Activated T-cell treated with anti-CD3 and anti-CD28 coated beads for 24 hours (primary cell): ENCODE measurements at regions not wholly inside any gene's neighbourhood (a gene's known extent, or its start where the extent isn't known, plus 50 kb on each side); places are given as distances from the start of the nearest gene placed in this dataset.

Source experiments
- DNase-seq: peaks from one replicate; pipeline ENCODE4 v3.0.0-alpha.2; 2020; ENCODE audit warnings: low read depth

GRCh38 chr6:168773788-168774187 is 332.8 kb downstream of the SMOC2 start:
- no peak for DNase-seq

GRCh38 chr6:168765752-168766151 is 324.8 kb downstream of the SMOC2 start:
- DNase-seq: no peak

GRCh38 chr6:168756009-168756634 is 315.1 kb downstream of the SMOC2 start:
- DNase-seq: no peak

GRCh38 chr6:168746643-168747042 is 305.7 kb downstream of the SMOC2 start:
- no peak for DNase-seq

DNA sequence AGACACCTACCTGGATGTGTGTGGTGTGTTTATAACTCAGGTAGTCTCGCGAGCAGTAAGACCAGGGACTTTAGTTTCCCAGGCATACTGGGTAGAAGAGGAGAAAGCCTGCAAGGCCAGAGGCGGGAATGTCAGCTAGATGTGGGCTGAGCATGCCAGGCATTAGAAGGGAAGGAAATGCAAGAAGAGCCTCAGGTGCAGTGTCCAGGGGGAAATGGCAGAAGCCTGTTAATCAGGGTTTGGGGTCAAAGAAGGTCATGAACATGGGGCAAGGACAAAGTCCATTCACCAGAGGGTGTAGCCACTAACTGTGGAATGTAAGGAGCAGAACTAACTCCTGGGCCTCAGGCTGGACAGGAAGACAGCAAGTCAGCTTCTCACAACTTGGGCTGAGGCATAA is 305.0 kb downstream of the SMOC2 start:
- no peak for DNase-seq

DNA sequence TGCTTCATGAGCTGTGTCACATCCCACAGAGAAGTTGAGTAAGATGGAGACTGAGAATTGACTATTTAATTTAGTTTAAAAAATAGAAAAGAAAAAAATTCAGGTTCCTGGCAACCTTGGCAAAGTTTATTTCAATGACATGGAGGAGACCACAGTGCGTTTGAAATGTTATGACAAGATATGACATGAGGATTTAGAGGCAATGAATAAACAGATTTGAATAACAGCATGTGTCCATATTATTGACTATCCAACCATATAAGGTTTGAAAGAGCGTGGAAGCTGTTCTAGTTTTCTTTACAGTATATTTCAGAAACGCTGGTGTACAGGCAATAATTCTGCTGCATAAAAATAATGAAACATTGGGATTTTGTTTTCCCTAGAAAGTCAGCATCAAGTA is 303.9 kb downstream of the SMOC2 start:
- DNase-seq: no peak

GRCh38 chr6:168741942-168742782 is 301.2 kb downstream of the SMOC2 start:
- DNase-seq: no peak

DNA sequence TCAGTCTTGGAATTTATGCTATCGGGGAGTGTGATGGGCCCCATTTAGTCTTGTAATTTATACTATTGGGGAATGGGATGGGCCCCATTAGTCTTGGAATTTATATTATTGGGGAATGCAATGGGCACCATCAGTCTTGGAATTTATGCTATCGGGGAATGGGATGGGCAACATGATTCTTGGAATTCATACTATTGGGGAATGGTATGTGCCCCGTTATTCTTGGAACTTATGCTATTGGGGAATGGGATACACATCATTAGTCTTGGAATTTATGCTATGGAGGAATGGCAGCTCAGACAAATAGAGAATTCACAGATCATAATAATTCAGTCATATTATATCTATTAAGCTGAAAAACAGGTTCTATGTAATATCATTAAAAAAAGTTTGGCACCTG is 300.3 kb downstream of the SMOC2 start:
- no peak for DNase-seq

DNA sequence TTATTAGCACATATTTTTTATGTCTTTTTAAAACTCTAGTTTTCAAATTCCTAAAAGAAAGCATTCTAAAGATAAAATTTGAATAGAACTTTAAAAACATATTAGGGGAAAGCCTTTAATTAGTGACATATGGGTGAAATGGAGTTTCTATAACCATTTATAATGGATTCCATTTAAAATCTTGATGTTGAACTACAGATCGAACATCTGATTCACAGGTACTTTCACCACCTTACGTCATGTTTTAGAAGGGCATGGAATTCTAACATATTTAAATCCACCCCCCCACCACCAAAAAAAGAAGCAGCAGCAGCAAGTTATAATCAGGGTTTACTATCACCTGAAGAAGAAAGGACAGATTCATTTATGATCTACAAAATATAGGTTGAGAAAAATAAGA is 298.4 kb downstream of the SMOC2 start:
- no peak for DNase-seq

- DNase-seq: no peak
Measured at GRCh38 chr6:168737481-168737880, 296.5 kb downstream of the SMOC2 start.

GRCh38 chr6:168737014-168737413 is 296.0 kb downstream of the SMOC2 start:
- no peak for DNase-seq

GRCh38 chr6:168736039-168736438 is 295.1 kb downstream of the SMOC2 start:
- no peak for DNase-seq

- no peak for DNase-seq
Measured at GRCh38 chr6:168735268-168735949, 294.4 kb downstream of the SMOC2 start.

- no peak for DNase-seq
Measured at GRCh38 chr6:168734523-168734922, 293.5 kb downstream of the SMOC2 start.

GRCh38 chr6:168732676-168733075 is 291.7 kb downstream of the SMOC2 start:
- no peak for DNase-seq

GRCh38 chr6:168730931-168731716 is 290.1 kb downstream of the SMOC2 start:
- no peak for DNase-seq

DNA sequence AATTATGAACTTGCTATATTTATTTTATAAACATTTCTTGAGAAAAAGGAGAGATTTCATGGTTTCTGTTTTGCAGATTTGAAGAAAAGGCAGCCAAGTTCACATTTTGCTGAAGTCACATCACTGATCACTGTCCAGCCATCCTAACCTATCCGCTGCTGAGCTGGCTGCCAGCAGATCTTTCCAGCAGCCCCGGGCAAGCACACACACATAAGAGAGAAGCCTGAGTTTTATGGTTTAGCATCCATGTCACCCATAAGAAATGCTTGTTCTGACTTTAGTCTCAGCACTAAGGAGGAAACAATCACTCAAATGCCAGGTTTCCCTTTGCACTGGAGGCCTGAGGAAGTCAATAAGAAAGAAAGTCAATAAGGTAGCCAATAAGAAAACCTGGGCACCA is 287.1 kb downstream of the SMOC2 start:
- DNase-seq: no peak

DNA sequence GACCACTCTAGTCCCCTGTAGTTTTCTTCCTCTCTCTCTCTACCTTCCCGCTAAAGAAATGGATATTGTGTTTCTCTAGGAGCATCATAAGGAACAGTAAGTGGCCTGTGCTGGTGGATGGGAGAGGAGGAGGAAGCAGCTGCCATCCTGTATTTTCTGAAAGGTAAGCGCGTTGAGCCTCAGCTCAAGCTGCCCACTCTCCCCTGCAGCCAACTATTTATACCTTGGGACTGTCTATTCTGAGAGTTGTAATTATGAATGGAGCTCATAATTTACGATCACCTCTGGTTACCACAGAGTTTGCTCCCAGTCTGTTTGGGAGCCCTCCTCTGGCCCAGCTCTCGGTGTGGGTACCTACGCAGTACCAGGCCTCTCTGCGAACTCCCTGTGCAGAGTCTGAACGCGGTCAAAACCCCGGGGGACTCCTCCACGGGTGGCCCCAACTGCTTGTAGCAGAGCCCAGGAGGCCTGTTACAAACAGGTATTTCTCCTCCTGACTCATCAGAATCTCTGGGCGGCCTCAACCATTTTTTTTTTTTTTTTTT is 285.4 kb downstream of the SMOC2 start:
- no peak for DNase-seq

DNA sequence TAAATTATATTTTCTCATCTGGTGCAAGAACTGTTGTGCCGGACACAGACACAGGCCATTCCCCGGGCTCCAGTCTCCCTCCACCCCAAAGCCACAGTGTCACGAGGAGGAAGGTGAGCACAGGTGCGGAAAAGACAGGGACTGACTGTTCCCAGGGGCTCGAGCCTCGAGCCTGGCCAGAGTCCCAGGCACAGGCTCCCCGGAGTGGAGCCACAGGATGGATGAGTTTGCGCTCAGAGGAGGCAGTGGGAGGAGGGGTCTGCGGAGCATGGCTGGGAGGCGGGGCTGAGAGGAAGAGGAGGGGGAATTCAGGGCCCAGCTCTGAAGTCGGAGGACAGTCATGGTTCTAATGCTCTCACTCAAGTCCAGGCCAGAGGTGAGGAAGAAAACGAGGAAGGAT is 284.8 kb downstream of the SMOC2 start:
- no peak for DNase-seq

DNA sequence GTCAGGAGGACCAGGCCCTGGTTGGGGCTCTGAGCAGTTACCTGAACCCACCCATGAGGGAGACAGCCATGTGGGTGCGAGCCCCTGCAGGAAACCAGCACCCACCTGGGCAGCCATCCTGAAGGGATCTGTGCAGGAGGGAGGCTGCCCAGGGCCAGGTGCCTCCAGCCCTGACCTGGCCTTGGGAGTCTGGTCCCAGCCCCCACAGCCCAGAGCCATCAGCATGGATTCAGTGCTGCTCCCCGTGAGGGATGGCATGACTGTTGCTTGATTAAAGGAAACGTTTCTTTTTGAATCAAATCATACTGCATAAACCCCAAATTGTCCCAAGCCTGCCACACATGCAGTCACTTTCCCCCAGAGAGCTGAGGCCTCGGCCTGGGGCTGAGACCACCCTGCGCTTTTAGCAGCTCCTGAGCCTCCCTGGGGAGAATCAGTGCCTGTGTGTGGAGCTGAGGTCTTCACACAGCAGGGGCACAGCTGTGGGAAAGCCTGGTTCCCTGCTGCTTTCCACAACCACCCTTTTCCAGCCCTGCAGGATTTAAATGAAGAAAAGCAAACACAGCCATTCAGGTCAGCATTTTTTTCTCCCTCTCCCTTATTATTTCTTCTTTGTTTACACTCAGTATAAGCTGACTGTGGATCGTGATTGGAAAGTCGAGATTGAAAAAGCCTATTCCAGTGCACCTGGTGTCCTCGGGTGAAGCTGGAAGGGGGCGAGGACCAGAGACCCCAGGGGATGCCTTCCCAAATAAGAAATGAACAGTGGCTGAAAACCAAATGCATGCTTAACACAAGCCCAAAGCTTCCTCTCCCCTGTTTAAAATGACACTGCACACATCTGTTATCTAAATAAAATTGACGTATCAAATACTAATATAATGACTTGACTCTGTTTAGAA is 283.9 kb downstream of the SMOC2 start:
- no peak for DNase-seq

- DNase-seq: no peak
Measured at GRCh38 chr6:168724033-168724432, 283.0 kb downstream of the SMOC2 start.
